Endothelial cell of umbilical vein (primary cell): ENCODE measurements at regions not wholly inside any gene's neighbourhood (a gene's known extent, or its start where the extent isn't known, plus 50 kb on each side); places are given as distances from the start of the nearest gene placed in this dataset.

Experiments used
- BruUV-seq: library from RNA; stranded (reverse); fragments of 400-500 nt; replicated peaks from 2 replicates; lab custom pipeline; 2021; lab: Mats Ljungman, UMichigan
- CTCF ChIA-PET: fragments of 300-600, 350-600 bp; sonication (Branson Sonifier 250); formaldehyde crosslinking; loops from one replicate; lab custom pipeline; 2021; ENCODE audit warnings: antibody characterized with exemption, inconsistent platforms; lab: Charles Lee
- POLR2A ChIA-PET: fragments of 300-600, 350-600 bp; sonication (Branson Sonifier 250); formaldehyde crosslinking; loops from one replicate; lab custom pipeline; 2021; ENCODE audit warnings: antibody characterized with exemption, inconsistent platforms; lab: Charles Lee
- DNase-seq: peaks from one replicate; pipeline ENCODE4 v3.0.0-alpha.2; 2011; ENCODE audit warnings: low read depth, low spot score
- FAIRE-seq: peaks from 2 replicates; lab custom pipeline; 2011; peaks lifted over from hg19 to GRCh38; lab: Jason Lieb, UNC
- H2AFZ ChIP-seq: 2 replicates; pipeline ENCODE4 v1.6.0; 2012; ENCODE audit warnings: low read depth, low read length, control low read depth, inconsistent platforms
- H3K27ac ChIP-seq: 2 replicates; pipeline ENCODE4 v1.5.1; 2011; ENCODE audit warnings: low read depth, mild to moderate bottlenecking, control low read depth, low read length, moderate library complexity; ENCODE audit not compliant: insufficient read depth
- H3K27me3 ChIP-seq, 2 experiments: 2 replicates each; pipeline versions ENCODE4 v1.6.0 to v1.6.1; 2011; ENCODE audit warnings: low read length in 2 of 2, mixed read lengths in 1 of 2; ENCODE audit not compliant: control insufficient read depth in 2 of 2, insufficient read depth in 2 of 2
- H3K36me3 ChIP-seq, 2 experiments: 2 replicates in 1 of 2; 3 replicates in 1 of 2; pipeline ENCODE4 v1.5.1; 2011; ENCODE audit warnings: low read length in 2 of 2, mild to moderate bottlenecking in 1 of 2, moderate library complexity in 1 of 2; ENCODE audit not compliant: control insufficient read depth in 2 of 2, insufficient read depth in 2 of 2; ENCODE audit errors: extremely low read depth in 1 of 2
- H3K4me1 ChIP-seq: 3 replicates; pipeline ENCODE4 v1.5.1; 2011; ENCODE audit warnings: mild to moderate bottlenecking, low read length; ENCODE audit not compliant: control insufficient read depth, insufficient read depth; ENCODE audit errors: extremely low read depth
- H3K4me2 ChIP-seq: 2 replicates; pipeline ENCODE4 v1.6.1; 2011; ENCODE audit warnings: low read length, control low read depth, mixed read lengths; ENCODE audit not compliant: insufficient read depth
- H3K4me3 ChIP-seq, 3 experiments: fragments of 200-600 bp in 1 of 3; sonication (generic), shearing (Covaris generic) in 1 of 3; replicated peaks in 1 of 3; 2 replicates each; pipeline ENCODE4 v1.5.1; 2011 to 2016; ENCODE audit warnings: control low read depth in 3 of 3, low read length in 3 of 3, mild to moderate bottlenecking in 2 of 3, inconsistent platforms in 1 of 3, low read depth in 1 of 3, moderate library complexity in 1 of 3; ENCODE audit not compliant: insufficient read depth in 1 of 3
- H3K79me2 ChIP-seq: 2 replicates; pipeline ENCODE4 v1.6.0; 2012; ENCODE audit warnings: low read length, inconsistent platforms; ENCODE audit not compliant: control insufficient read depth, insufficient read depth
- H3K9ac ChIP-seq: replicated peaks from 2 replicates; pipeline ENCODE3; 2011; ENCODE audit warnings: low read length, control low read depth; ENCODE audit not compliant: insufficient read depth; ENCODE audit errors: extremely low read depth
- H3K9me1 ChIP-seq: replicated peaks from 3 replicates; pipeline ENCODE4 v1.6.0; 2011; ENCODE audit warnings: mild to moderate bottlenecking, low read length; ENCODE audit not compliant: control insufficient read depth, insufficient read depth; ENCODE audit errors: extremely low read depth
- H3K9me3 ChIP-seq: replicated peaks from 2 replicates; pipeline ENCODE4 v1.5.1; 2012; ENCODE audit warnings: low read length, inconsistent platforms; ENCODE audit not compliant: control insufficient read depth, insufficient read depth
- H4K20me1 ChIP-seq: replicated peaks from 2 replicates; pipeline ENCODE3; 2011; ENCODE audit warnings: mild to moderate bottlenecking, low read length; ENCODE audit not compliant: control insufficient read depth, insufficient read depth; ENCODE audit errors: extremely low read depth
- EZH2 ChIP-seq: IDR thresholded peaks from 2 replicates; pipeline ENCODE4 v1.6.1; 2012; ENCODE audit warnings: borderline replicate concordance, low read depth, mild to moderate bottlenecking, moderate library complexity, low read length, inconsistent platforms; ENCODE audit not compliant: severe bottlenecking
- FOS ChIP-seq: IDR thresholded peaks from 2 replicates; pipeline ENCODE4 v1.6.1; 2011; ENCODE audit warnings: mild to moderate bottlenecking, low read length, moderate library complexity, borderline replicate concordance; ENCODE audit not compliant: insufficient read depth
- GATA2 ChIP-seq: IDR thresholded peaks from 2 replicates; pipeline ENCODE4 v1.7.0; 2011; ENCODE audit warnings: low read depth, mild to moderate bottlenecking, moderate library complexity, mixed read lengths, low read length; ENCODE audit not compliant: insufficient read length, insufficient read depth
- JUN ChIP-seq: IDR thresholded peaks from 2 replicates; pipeline ENCODE4 v1.6.1; 2011; ENCODE audit warnings: borderline replicate concordance, low read depth; ENCODE audit not compliant: insufficient read length, insufficient read depth
- MYC ChIP-seq: IDR thresholded peaks from one replicate; pipeline ENCODE4 v1.6.1; 2011; ENCODE audit warnings: mild to moderate bottlenecking, low read depth, low read length
- POLR2A ChIP-seq: IDR thresholded peaks from 2 replicates; pipeline ENCODE4 v1.6.1; 2012; ENCODE audit warnings: low read depth, mild to moderate bottlenecking, control low read depth, low read length
- POLR2AphosphoS5 ChIP-seq: IDR thresholded peaks from 2 replicates; pipeline ENCODE4 v1.6.1; 2012; ENCODE audit warnings: low read depth, mild to moderate bottlenecking, control low read depth, low read length, moderate library complexity; ENCODE audit not compliant: insufficient read depth
- dilution Hi-C: fragments of 300-500 bp; cut with MboI; formaldehyde crosslinking; loops from one replicate; pipeline ENCODE4 v1.15.0; 2019; ENCODE audit warnings: low sequenced_read_pairs; ENCODE audit not compliant: extremely low pct_ligation_motif_present
- intact Hi-C: fragments of 100-400 bp; cut with micrococcal nuclease; formaldehyde crosslinking; loops from one replicate; pipeline ENCODE4 v1.10.0; 2022
- TF ChIP-seq, protein P1 (sequence below), 2 donors: IDR thresholded peaks; 1 replicate in 1 of 2; 2 replicates in 1 of 2; pipeline ENCODE4 v1.5.1; 2011; ENCODE audit warnings: low read length in 2 of 2, mild to moderate bottlenecking in 2 of 2, moderate library complexity in 2 of 2, control low read depth in 1 of 2, inconsistent platforms in 1 of 2, low read depth in 1 of 2; ENCODE audit not compliant: insufficient read depth in 1 of 2; ENCODE audit errors: extremely low read depth in 1 of 2
- TF ChIP-seq, protein P2 (sequence below): IDR thresholded peaks from 2 replicates; pipeline ENCODE4 v1.6.1; 2011; ENCODE audit not compliant: insufficient read depth, insufficient read length

DNA sequence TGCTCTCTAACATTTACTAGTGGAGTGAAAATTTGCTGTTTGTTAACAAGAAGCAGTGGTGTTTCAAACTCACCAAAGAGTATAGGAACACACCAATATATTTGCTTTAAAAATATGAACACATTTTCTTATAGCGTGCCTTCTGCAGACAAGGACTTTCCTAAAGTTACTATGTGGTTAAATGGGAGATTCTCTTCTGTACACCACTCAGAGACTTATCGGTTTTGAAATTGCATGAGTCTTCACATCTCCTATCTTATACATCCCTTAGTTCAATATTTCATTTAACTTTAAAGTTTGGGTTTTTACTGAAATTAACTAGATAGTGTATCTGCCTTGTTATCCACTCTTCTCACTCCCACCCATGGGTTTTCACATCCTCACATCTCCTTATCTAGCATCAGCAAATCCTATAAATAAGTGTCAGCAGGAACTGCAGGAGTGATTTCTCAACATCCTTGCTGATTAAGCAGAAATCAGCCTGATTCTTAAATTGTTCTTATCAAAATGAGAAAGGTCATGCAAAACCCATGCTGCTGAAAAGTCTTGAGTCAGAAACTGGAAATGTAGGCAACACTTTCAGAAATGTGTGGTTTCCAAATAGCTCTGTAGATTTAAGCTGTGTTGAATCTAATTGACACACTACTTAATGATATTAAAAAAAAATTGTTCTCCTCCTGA, 1075.6 kb upstream of the GJE1 start:
- DNase-seq (no peak), FAIRE-seq (no peak)
- ChIA-PET CTCF (no interaction called here), POLR2A (no interaction called here)
- Histone ChIP-seq H3K36me3 (no peaks in the 10 kb centered on the region), H3K9ac (no peak overlapping the region), H3K27ac (no peak overlapping the region), H3K79me2 (no peaks in the 10 kb centered on the region), H3K4me2 (no peak overlapping the region), H3K9me1 (no peaks in the 10 kb centered on the region), H3K4me1 (no peaks in the 10 kb centered on the region), H3K4me3 (no peak overlapping the region), H2AFZ (no peak overlapping the region), H3K9me3 (no peaks in the 10 kb centered on the region), H4K20me1 (no peaks in the 10 kb centered on the region), H3K27me3 (no peaks in the 10 kb centered on the region)
- intact Hi-C loops (no loop called here), dilution Hi-C loops (no loop called here)
- TF ChIP-seq JUN (no peak), POLR2A (no peak), EZH2 (no peak), FOS (no peak), POLR2AphosphoS5 (no peak), MYC (no peak), GATA2 (no peak)
- TF ChIP-seq, protein P1, sequence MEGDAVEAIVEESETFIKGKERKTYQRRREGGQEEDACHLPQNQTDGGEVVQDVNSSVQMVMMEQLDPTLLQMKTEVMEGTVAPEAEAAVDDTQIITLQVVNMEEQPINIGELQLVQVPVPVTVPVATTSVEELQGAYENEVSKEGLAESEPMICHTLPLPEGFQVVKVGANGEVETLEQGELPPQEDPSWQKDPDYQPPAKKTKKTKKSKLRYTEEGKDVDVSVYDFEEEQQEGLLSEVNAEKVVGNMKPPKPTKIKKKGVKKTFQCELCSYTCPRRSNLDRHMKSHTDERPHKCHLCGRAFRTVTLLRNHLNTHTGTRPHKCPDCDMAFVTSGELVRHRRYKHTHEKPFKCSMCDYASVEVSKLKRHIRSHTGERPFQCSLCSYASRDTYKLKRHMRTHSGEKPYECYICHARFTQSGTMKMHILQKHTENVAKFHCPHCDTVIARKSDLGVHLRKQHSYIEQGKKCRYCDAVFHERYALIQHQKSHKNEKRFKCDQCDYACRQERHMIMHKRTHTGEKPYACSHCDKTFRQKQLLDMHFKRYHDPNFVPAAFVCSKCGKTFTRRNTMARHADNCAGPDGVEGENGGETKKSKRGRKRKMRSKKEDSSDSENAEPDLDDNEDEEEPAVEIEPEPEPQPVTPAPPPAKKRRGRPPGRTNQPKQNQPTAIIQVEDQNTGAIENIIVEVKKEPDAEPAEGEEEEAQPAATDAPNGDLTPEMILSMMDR (IDR thresholded peaks at IDR 0.05; ENCODE audit: extremely low read depth in 1 of 2, insufficient read depth in 1 of 2, low read depth in 1 of 2, low read length in 2 of 2) = no peak
- TF ChIP-seq, protein P2, sequence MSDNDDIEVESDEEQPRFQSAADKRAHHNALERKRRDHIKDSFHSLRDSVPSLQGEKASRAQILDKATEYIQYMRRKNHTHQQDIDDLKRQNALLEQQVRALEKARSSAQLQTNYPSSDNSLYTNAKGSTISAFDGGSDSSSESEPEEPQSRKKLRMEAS = no peak
- no TSS peak for BruUV-seq
